Activated T-helper 2 cell treated with anti-CD3 and anti-CD28 coated beads, Interferon-gamma antibody, Interleukin-2, Interleukin-4, amounts not matched to agents 10 μg/mL and 5 μg/mL and 100 μg/mL, durations not matched to agents 14 hours and 24 hours and 36 hours (primary cell): ENCODE measurements at regions not wholly inside any gene's neighbourhood (a gene's known extent, or its start where the extent isn't known, plus 50 kb on each side); places are given as distances from the start of the nearest gene placed in this dataset.

Experiments
- DNase-seq: peaks from one replicate; pipeline ENCODE4 v3.0.0; 2021; ENCODE audit warnings: low spot score
- H3K27ac Mint-ChIP-seq: one replicate; pipeline ENCODE4 v1.8.0; 2021; ENCODE audit warnings: mixed read lengths
- H3K27me3 Mint-ChIP-seq: one replicate; pipeline ENCODE4 v1.8.0; 2021; ENCODE audit warnings: low read depth, mixed read lengths
- H3K36me3 Mint-ChIP-seq: one replicate; pipeline ENCODE4 v1.8.0; 2021; ENCODE audit warnings: low read depth, mixed read lengths
- H3K4me1 Mint-ChIP-seq: one replicate; pipeline ENCODE4 v1.8.0; 2021; ENCODE audit warnings: low read depth, mixed read lengths
- H3K4me3 Mint-ChIP-seq: one replicate; pipeline ENCODE4 v1.8.0; 2021; ENCODE audit warnings: low read depth, mild to moderate bottlenecking, moderate library complexity, mixed read lengths
- H3K9me3 Mint-ChIP-seq: one replicate; pipeline ENCODE4 v1.8.0; 2021; ENCODE audit warnings: mixed read lengths
- intact Hi-C: fragments of 100-400 bp; cut with micrococcal nuclease; formaldehyde crosslinking; loops from one replicate; pipeline ENCODE4 v1.15.1; 2023

- intact Hi-C loops: no loop called here
- no peaks in the 10 kb centered on the region for H3K4me1 Mint-ChIP-seq
- no peak for DNase-seq
- H3K4me3 Mint-ChIP-seq: no peak overlapping the region
- H3K27me3 Mint-ChIP-seq: no peaks in the 10 kb centered on the region
- no peaks in the 10 kb centered on the region for H3K36me3 Mint-ChIP-seq
- no peak overlapping the region for H3K27ac Mint-ChIP-seq
- H3K9me3 Mint-ChIP-seq: peaks cover 10% of the 10 kb centered on the region
These were observed 500.9 kb upstream of the ARRDC3 start for GRCh38 chr5:91884036-91884435.

DNA sequence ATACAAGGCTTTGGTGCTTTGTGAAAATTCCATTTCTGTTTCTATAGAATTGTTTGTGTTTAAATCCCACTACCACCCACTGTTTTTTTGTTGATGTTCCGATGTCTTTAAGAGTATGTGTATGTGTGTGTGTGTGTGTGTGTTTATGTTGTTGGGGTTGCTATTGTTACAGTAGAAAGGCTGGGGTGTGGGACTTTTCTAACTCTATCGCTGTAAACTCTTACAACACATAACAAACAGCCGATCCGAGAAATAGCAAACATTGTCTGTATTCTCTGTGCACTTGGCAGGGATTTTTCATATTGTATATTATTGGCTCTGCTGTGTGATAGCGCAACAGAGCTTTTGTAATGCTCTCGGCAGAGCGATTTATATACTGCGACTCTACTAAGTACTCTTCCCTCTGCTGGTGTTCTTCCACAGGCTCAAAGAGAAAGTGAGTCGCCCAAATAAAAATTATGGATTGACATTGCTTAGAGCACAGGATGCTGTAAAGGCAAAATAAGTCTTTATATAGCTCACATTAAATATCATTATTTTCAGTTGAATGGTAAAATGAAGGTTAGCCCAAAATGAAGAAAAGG, 492.2 kb upstream of the ARRDC3 start:
- Mint-ChIP-seq H3K27ac (no peak overlapping the region), H3K4me1 (no peaks in the 10 kb centered on the region)
- intact Hi-C loops: no loop called here

GRCh38 chr5:91867799-91868198, 484.7 kb upstream of the ARRDC3 start:
- intact Hi-C loops: no loop called here
- no peaks in the 10 kb centered on the region for H3K27me3 Mint-ChIP-seq

More for the DNA sequence above, 492.2 kb upstream of the ARRDC3 start:
- H3K9me3 Mint-ChIP-seq: peaks cover 9% of the 10 kb centered on the region
- no peaks in the 10 kb centered on the region for H3K36me3 Mint-ChIP-seq
- no peak overlapping the region for H3K4me3 Mint-ChIP-seq
- no peak for DNase-seq
- H3K27me3 Mint-ChIP-seq: no peaks in the 10 kb centered on the region

DNA sequence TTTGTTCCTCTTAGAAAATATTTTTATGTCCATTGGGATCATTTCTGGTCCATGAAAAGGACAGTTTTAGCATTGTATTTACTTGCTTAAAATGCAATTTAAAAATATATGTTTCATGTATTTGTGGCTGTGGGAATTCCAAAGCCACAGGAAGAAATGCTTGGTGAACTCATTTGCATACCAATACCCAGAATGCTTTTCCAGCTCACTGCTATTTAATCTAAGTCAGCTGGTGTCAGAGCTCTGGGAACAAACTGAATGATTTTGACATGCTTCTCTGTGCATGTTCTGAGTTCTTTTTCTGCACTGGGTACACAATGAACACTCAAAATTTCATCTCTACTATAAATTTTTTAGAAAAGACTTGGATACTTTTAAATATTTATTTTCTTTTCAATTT, 482.8 kb upstream of the ARRDC3 start:
- H3K4me3 Mint-ChIP-seq: no peak overlapping the region
- intact Hi-C loops: no loop called here
- H3K27me3 Mint-ChIP-seq: no peaks in the 10 kb centered on the region
- no peaks in the 10 kb centered on the region for H3K4me1 Mint-ChIP-seq
- no peak overlapping the region for H3K27ac Mint-ChIP-seq
- H3K36me3 Mint-ChIP-seq: no peaks in the 10 kb centered on the region
- DNase-seq: no peak
- no peaks in the 10 kb centered on the region for H3K9me3 Mint-ChIP-seq

More at GRCh38 chr5:91867799-91868198, 484.7 kb upstream of the ARRDC3 start:
- DNase-seq: no peak
- H3K9me3 Mint-ChIP-seq: no peaks in the 10 kb centered on the region
- no peak overlapping the region for H3K4me3 Mint-ChIP-seq
- H3K27ac Mint-ChIP-seq: no peak overlapping the region
- no peaks in the 10 kb centered on the region for H3K36me3 Mint-ChIP-seq
- H3K4me1 Mint-ChIP-seq: no peaks in the 10 kb centered on the region

DNA sequence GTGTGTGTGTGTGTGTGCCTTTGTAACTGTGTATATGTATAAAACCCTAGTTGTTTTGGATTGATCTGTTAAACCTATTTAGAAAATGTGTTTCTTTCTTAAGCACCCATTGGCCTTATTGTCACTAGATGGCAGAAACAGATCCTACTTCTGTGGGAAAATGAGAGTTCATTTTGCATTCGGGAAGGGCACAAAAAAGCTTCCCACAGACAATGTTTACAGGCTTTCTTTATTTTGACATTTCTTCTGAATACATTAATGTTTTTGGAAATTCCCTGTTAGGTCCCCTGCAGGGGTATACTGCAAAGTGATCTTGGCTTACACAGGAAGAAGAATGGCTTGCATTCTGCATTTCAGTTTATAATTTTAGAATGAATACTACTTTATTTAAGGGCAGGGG, 481.8 kb upstream of the ARRDC3 start:
- Mint-ChIP-seq H3K27me3 (no peaks in the 10 kb centered on the region), H3K4me3 (no peak overlapping the region), H3K27ac (no peak overlapping the region), H3K9me3 (no peaks in the 10 kb centered on the region), H3K4me1 (no peaks in the 10 kb centered on the region), H3K36me3 (no peaks in the 10 kb centered on the region)
- no peak for DNase-seq
- intact Hi-C loops: no loop called here

DNA sequence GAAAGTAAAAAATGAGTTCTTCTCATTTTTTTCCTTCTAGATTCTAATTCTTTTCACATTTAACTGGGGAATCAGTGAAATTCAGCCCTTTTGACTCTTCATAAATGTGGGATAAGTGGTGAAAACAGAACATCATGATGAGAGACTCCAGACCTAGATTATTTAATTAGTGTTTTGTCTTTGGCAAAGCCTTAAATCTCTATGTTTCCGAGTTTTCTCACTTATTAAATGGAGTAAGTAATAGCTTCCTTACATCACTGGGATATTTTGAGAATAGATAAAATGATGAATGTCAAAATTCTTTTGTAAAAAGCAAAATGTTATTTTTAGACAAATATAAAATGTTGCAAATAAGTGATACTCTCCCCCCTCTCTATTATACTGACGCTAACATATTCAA, 468.6 kb upstream of the ARRDC3 start:
- Mint-ChIP-seq H3K4me3 (no peak overlapping the region), H3K36me3 (no peaks in the 10 kb centered on the region), H3K27ac (no peak overlapping the region), H3K4me1 (no peaks in the 10 kb centered on the region), H3K27me3 (no peaks in the 10 kb centered on the region), H3K9me3 (no peaks in the 10 kb centered on the region)
- no peak for DNase-seq
- intact Hi-C loops: no loop called here

DNA sequence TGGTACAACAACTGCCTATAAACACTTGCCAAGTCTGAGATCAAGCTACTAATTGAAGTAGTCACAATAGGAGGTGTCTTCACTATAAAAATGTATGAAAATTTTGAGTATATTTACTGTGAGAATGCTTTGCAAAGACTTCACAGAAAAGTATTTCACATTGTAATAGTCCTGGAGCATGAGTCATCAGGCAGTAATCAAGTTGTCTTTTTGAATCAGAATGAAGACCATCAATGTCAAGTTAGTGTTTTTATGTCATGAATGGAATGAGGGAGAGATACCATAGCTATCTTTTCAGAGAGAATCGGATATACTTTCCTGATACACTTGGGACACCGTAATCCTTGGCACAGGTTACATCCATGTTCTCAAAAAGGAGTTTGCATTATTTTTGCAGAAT, 466.9 kb upstream of the ARRDC3 start:
- no peaks in the 10 kb centered on the region for H3K9me3 Mint-ChIP-seq
- H3K4me1 Mint-ChIP-seq: no peaks in the 10 kb centered on the region
- no peaks in the 10 kb centered on the region for H3K36me3 Mint-ChIP-seq
- no peaks in the 10 kb centered on the region for H3K27me3 Mint-ChIP-seq
- DNase-seq: no peak
- intact Hi-C loops: no loop called here
- no peak overlapping the region for H3K4me3 Mint-ChIP-seq
- H3K27ac Mint-ChIP-seq: no peak overlapping the region

GRCh38 chr5:91849069-91849468, 466.0 kb upstream of the ARRDC3 start:
- no peaks in the 10 kb centered on the region for H3K36me3 Mint-ChIP-seq
- no peak overlapping the region for H3K4me3 Mint-ChIP-seq
- no peak overlapping the region for H3K27ac Mint-ChIP-seq
- DNase-seq: no peak
- no peaks in the 10 kb centered on the region for H3K27me3 Mint-ChIP-seq
- intact Hi-C loops: no loop called here
- no peaks in the 10 kb centered on the region for H3K4me1 Mint-ChIP-seq
- no peaks in the 10 kb centered on the region for H3K9me3 Mint-ChIP-seq

GRCh38 chr5:91848453-91848852, 465.3 kb upstream of the ARRDC3 start:
- no peaks in the 10 kb centered on the region for H3K36me3 Mint-ChIP-seq

GRCh38 chr5:91841423-91841822, 458.3 kb upstream of the ARRDC3 start:
- no peaks in the 10 kb centered on the region for H3K36me3 Mint-ChIP-seq
- DNase-seq: no peak
- H3K27me3 Mint-ChIP-seq: no peaks in the 10 kb centered on the region
- intact Hi-C loops: no loop called here
- H3K4me1 Mint-ChIP-seq: no peaks in the 10 kb centered on the region
- no peak overlapping the region for H3K4me3 Mint-ChIP-seq
- no peaks in the 10 kb centered on the region for H3K9me3 Mint-ChIP-seq
- no peak overlapping the region for H3K27ac Mint-ChIP-seq

More at GRCh38 chr5:91848453-91848852, 465.3 kb upstream of the ARRDC3 start:
- intact Hi-C loops: no loop called here
- H3K9me3 Mint-ChIP-seq: no peaks in the 10 kb centered on the region
- no peak overlapping the region for H3K27ac Mint-ChIP-seq
- H3K4me3 Mint-ChIP-seq: no peak overlapping the region
- DNase-seq: no peak
- H3K27me3 Mint-ChIP-seq: no peaks in the 10 kb centered on the region
- H3K4me1 Mint-ChIP-seq: no peaks in the 10 kb centered on the region

DNA sequence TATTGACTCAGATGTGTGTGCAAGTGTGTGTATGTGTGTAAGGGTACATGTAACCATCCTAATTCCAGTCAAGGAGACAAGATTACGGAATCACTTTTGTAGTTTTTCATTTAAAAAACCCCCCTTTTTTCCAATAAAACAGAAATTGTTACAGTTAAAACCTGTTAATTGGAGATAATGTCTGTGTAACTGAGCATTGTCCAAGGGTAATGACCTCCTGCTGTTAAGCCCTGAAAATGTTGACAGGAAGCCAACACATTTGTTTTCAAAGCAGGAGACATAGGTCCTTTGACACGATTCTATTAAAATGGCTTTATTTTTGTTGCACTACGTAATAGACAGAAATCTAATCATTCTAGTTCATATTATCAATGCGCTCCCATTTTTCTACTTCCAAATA, 457.3 kb upstream of the ARRDC3 start:
- DNase-seq: no peak
- intact Hi-C loops: no loop called here
- Mint-ChIP-seq H3K9me3 (no peaks in the 10 kb centered on the region), H3K36me3 (no peaks in the 10 kb centered on the region), H3K27me3 (no peaks in the 10 kb centered on the region), H3K4me1 (no peaks in the 10 kb centered on the region), H3K27ac (no peak overlapping the region), H3K4me3 (no peak overlapping the region)

DNA sequence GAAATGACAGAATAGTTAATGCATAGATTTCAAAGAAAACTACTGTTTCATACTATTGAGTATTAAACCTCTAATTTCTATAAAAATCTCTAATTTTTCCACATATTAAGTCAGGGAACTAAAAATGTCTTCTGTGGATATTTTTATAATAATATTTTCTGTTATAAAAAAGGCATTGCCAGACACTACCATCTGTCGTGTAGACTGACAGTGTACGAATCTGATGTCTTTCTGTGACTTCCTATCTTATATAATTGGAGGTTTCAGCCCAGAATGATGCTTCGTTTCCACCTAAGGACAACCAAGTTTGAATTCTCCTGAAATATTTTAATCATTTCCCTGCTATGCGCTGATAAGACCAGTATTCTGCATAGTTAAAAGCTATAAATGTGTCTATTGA, 456.6 kb upstream of the ARRDC3 start:
- Mint-ChIP-seq H3K27ac (no peak overlapping the region), H3K36me3 (no peaks in the 10 kb centered on the region), H3K4me1 (no peaks in the 10 kb centered on the region), H3K9me3 (no peaks in the 10 kb centered on the region), H3K4me3 (no peak overlapping the region), H3K27me3 (no peaks in the 10 kb centered on the region)
- no peak for DNase-seq
- intact Hi-C loops: no loop called here

GRCh38 chr5:91839233-91839632, 456.1 kb upstream of the ARRDC3 start:
- Mint-ChIP-seq H3K4me1 (no peaks in the 10 kb centered on the region), H3K36me3 (no peaks in the 10 kb centered on the region), H3K4me3 (no peak overlapping the region), H3K9me3 (no peaks in the 10 kb centered on the region), H3K27ac (no peak overlapping the region), H3K27me3 (no peaks in the 10 kb centered on the region)
- no peak for DNase-seq
- intact Hi-C loops: no loop called here

DNA sequence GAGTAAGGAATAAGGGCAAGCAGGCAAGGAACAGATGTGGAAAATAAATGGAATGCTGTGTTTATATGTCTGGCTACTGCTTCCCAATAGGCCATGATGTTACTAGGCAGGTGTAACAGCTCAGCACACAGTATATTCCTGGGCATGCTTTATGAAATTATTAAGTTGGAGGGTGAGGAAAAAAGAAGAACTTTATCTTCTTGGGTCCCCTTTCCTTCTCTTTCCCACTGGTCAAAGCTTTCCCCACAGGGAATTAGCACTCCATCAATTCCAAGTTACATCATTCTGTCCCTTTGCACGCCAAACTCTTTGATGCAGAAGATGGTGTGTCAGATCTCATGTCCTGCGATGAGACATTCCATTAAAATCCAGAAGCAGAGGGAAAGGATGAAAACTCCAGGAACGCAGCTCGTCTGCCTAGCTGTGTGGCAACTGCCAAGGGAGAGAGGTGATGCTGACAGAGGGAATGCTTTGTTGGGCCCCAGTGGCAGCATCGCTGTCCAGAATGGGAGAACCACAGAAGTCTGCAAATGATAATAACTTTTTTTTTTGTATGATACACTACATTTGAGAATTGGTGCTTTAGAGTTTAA, 447.3 kb upstream of the ARRDC3 start:
- no peak overlapping the region for H3K4me3 Mint-ChIP-seq
- intact Hi-C loops: no loop called here
- no peaks in the 10 kb centered on the region for H3K4me1 Mint-ChIP-seq
- no peaks in the 10 kb centered on the region for H3K27me3 Mint-ChIP-seq
- H3K27ac Mint-ChIP-seq: no peak overlapping the region
- no peaks in the 10 kb centered on the region for H3K9me3 Mint-ChIP-seq
- DNase-seq: no peak
- no peaks in the 10 kb centered on the region for H3K36me3 Mint-ChIP-seq
